ENCODE measurements at regions not wholly inside any gene's neighbourhood (a gene's known extent, or its start where the extent isn't known, plus 50 kb on each side); places are given as distances from the start of the nearest gene placed in this dataset.

DNA sequence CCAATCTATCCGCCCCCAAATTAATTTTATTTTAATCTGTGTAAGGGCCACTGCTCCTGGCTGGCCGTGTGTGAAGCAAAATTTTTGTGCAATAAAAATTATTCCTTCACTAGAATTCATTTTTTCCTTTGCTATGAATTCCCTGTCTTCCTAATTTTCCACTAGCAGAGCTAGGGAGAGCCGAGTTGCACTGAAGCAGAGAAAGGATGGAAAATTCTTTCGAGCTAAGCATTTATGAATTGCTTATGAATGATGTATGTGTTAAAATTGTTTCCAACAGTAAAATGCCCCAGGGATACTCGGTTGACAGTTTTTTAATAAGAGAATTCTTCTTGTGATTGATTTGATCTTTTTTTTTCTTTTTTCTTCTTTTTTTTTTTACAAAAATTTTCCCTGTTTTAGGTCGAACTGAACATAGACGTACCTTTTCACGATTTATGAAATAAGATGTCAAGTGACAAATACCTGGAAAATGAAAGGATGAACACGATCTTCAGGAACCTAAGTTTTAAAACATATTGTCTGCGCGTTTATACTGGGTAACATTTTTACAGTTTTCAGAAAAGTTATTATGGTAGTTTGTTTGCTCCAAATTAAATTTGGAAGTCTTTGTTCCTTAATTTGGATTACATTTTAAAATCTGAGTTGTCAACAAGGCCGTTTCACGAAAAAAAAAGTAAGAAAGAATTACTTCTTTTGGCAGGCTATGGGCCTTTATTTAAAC lies 288.8 kb upstream of the NFE2L3 start:
- peak; percentile 52 for DNase-seq

DNA sequence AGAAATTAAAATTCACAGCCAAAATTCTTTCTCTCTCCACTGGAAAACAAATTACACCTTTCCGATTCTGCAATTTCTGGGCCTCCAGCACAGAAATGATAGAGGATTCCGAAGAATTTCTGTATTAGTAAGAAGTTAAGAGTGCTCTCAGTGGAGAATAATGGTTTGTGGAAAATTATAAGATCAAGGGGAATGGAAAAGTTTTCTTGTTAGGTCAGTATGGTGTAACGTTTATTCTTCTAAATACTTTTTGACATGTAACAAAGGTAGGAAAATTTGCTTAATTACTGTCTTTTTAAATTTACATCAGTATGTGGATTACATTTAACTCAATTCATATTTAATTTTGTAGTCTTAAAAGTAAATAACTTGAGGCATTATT lies 288.3 kb upstream of the NFE2L3 start:
- DNase-seq, result peak; percentile 43

DNA sequence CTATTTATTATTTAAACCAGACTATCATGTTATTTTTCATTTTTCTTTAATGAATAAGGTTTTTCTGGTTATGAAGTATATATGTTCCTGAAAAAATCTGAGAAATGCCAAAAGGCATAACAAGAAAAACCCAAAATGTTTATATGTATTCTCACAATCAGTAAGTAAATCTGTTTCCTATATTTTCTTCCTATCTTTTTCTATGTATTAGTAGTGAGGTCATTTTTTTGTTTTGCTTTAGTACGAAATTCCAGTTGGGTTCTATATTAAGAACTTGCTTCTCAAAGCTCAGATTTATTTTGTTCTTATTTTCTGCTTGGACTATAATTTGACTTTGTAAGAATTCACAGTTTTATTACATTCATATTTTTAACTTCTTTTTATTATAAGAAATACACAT lies 287.5 kb upstream of the NFE2L3 start:
- DNase-seq, result peak; percentile 45

DNA sequence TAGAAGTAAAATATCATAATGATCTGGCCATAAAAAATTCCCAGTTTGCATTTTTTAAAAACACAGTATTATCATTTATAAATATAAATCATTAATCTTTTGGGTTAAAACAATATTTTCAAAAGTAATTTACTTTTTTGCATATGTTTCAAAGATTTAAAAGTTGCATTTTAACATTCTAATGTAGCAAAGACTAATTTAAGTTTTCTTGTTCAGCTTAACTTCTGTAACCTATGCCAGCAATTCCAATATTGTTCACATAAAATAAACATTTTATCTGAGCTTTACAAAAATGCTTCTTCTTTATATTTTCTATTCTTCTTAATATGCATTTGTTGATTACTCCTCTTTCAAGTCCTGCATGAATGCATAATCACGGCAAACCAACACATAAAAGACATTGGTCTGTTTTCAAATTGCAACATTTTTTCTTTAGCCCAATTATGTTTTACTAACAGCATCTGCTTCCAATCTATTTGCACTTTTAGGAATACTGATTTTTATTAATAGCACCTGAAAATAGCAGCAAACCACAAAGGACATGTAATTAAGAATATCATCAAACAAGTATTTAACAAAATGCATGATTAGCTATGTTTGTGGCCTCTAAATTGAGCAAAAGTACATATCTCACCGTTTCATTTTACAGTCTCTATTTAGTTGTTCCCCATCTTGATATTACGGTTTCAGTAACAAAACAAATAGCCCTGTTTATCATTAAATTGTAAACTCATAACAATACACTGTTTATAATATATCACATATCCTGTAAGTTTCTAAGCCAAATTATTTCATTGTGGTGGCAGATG lies 286.9 kb upstream of the NFE2L3 start:
- DNase-seq, result peak; percentile 53

DNA sequence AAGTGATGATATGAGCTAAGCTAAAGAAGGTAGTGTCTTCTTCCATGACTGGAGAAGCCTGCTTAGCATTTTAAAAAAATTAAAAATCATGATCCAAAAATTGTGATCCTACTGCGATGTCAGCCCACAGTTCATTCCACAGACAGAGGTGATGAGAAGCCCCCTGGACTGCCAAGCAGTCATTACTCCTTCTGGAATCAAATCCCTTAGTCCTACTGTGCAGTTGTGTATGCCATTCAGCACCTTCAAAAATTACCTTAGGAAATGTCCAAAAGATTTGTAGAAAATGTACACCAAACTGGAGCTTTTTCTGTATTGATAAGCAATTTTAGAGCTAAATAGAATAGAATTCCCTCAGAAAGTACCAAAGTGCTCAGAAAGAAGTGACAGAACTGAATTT lies 283.5 kb upstream of the NFE2L3 start:
- DNase-seq, result no peak

GRCh38 chr7:25870574-25870973 lies 281.4 kb upstream of the NFE2L3 start:
- no peak for DNase-seq

DNA sequence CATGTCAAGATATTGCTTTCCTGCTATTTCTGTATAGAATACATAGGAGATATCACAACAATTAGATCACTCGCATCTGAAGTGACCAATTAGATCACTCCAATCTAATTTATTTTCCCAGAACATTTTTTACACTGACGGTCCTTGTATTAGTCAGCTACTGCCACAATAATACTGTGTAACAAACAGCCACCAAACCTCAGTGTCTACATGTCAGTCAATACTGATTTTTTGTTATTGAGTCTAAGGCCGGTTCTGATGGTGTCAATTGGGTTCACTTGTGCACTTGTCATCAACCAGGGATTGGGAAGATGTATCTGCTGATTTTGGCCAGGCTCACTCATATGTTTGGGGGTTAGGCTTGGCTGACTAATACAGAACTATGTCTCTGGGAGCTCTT lies 275.9 kb upstream of the NFE2L3 start:
- no peak for DNase-seq

GRCh38 chr7:25877802-25878789 lies 273.9 kb upstream of the NFE2L3 start:
- DNase-seq, result no peak

DNA sequence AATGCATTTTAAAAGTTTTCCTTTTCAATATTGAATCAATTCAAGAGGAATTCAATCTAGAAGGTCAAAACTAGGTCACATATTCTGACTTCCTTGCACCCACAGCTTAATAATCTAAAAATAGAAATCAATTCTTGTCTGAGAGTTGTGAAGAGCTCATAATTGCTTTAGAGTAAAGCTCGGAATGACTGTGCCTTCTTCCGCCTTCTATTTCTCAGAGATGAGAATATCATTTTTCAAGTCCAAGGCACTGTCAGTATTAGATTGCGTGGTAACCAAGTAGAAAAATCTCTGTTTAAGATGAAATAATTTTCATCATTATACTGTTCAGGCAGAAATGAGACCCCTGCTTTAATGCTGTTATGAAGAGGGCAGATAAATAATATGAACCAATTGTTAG lies 272.2 kb upstream of the NFE2L3 start:
- no peak for DNase-seq

DNA sequence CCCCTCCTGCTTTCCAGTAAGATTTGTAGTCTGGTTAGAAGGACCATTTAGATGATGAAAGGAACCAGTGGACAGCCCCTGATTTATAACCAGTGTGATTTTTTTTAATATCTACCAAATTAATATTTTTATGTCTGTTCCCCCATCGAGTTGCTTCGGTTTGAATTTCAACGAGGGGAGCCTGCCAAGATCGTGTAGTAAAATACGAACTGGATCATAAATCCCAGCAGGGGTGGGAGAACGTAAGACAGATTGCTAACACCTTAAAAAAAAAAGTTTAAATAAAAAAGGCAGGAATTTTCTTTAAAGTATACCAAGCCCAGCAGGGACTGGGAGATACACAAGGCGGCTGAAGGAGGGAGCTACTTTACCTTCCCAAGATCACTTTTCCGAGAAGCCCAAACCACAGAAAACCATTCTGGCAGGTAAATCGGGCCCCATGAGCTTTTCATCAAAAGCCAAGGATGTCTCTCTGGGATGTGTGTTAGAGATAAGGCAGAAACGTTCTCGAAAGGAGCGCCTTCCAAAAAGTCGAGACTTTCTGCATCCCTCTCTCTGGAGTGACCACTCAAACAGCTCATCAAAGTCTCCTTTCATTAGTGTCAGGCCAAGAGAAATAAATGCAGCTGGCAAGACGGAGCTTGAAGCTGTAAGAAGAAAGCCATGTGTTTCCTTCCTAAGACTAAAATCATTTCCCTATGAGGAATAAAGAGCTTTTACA lies 270.5 kb upstream of the NFE2L3 start:
- DNase-seq, result peak; percentile 73

- DNase-seq, result no peak
Observed at GRCh38 chr7:25882151-25882773, 269.7 kb upstream of the NFE2L3 start.

DNA sequence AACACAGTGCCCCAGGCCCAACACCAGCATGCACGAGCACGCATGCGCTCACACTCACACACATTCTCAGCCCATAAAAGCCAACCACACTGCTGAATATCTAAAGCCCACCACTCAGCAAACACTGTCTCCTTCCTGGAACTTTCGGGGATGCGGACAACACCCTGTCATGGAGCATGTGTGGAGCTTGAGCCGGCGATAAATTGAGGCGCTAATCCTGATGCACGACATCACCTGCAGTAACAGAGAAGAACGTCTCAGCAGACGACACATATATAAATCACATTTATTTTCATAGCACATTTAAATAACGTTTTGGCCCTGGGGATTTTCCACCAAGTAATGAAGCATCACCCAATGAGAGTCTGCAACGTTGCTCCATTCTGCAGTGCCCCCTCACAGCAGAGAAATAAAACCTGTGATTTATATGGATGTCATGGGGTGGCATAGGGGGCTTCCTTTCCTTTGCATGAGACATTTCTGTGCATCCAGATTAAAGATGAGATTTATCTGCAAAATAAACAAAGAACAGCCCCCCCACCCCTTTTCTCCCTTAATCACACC lies 267.7 kb upstream of the NFE2L3 start:
- DNase-seq, result no peak

DNA sequence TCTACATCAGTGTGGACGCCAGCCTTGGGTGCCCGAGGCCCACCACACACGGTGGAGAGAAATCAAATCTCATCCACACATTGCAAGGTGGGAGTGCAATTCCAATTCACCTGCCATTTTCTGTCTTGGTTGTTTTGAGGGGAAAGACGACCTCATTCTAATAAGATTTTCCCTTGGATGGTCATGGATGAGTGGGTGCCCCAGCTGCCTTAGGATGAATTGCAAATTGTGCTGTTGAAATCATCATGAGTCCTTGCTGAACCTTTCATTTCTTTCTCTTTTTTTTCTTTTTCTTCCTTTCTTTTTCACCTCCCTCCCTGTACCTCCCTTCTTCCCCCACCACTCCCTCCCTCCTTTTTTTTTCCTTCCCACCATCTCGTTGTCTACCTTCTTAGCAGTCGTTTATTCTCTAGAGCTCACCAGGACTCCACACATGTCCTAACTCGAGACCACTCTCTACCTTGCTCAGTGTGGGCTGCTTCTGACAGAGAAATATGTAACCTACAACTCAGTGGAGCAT lies 266.9 kb upstream of the NFE2L3 start:
- no peak for DNase-seq

GRCh38 chr7:25886387-25887240 lies 265.4 kb upstream of the NFE2L3 start:
- no peak for DNase-seq

DNA sequence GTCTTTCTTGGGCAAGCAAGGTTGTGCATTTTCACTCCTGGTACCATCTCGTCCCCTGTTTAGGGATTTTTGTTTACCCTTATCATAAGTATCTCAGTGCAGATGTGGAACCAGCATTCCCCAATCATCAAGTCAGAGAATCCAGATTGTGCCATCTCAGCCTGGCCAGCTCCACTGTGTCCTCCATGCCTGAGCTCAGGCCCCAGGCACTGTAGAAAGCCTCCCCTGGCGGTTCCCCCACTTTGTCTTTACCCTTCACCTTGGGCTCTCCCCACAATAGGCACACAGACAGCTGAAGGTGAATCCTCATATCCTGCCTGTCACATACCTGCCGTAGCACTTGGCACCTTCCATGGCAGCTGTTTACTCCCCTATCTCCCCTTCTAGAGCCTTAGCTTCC lies 264.7 kb upstream of the NFE2L3 start:
- no peak for DNase-seq

DNA sequence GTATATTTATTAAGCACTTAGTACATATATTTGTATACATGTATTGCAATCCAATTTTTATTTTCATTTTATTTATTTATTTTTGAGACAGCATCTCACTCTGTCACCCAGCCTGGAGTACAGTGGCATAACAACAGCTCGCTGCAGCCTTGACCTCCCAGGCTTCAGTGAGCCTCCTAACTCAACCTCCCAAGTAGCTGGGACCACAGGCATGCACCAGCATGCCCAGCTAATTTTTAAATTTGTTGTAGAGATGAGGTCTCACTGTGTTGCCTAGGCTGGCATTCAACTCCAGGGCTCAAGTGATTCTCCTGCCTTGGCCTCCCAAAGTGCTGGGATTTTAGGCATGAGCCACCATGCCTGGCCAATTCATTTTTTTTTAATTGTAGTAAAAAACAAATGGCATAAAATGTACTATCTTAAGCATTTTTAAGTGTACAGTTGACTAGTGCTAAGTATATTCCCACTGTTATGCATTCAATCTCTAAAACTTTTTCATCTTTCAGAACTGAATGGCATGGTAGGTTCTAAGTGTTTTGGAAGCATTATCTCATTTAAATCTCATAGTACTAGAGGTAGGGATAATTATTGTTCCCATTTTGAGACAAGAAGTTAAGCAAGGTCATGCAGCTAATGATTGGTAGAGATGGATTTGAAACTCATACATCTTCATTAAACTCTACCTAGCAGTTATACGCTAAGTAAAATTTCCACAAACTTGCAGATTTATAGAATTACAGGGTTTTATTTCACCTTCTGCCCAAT lies 264.0 kb upstream of the NFE2L3 start:
- no peak for DNase-seq

GRCh38 chr7:25889765-25890164 lies 262.2 kb upstream of the NFE2L3 start:
- DNase-seq, result no peak

GRCh38 chr7:25891591-25891990 lies 260.4 kb upstream of the NFE2L3 start:
- no peak for DNase-seq

GRCh38 chr7:25893436-25893835 lies 258.6 kb upstream of the NFE2L3 start:
- no peak for DNase-seq
